GM23338 (cell line): ENCODE measurements at regions not wholly inside any gene's neighbourhood (a gene's known extent, or its start where the extent isn't known, plus 50 kb on each side); places are given as distances from the start of the nearest gene placed in this dataset.
"Not testable (repeated sequence)": the region's sequence is repeated elsewhere in the genome, so short reads cannot be mapped to it uniquely, and the experiment has no call there.

Source experiments
- CREB1 ChIP-seq: fragments of 250-450 bp; sonication (Bioruptor Pico); IDR thresholded peaks from 2 replicates; pipeline ENCODE4 v1.5.0; 2020; ENCODE audit warnings: low read depth, mild to moderate bottlenecking, moderate library complexity
- CTCF ChIP-seq, 2 experiments: fragments of 200-600 bp in 1 of 2; sonication (generic) in 1 of 2; conservative IDR thresholded peaks; 2 replicates each; pipeline versions ENCODE4 v1.5.1 to v1.6.1; 2016 to 2017; ENCODE audit warnings: antibody characterized with exemption in 2 of 2, low read depth in 2 of 2, mild to moderate bottlenecking in 2 of 2, moderate library complexity in 1 of 2
- ETS1 ChIP-seq: IDR thresholded peaks from 2 replicates; pipeline ENCODE4 v1.6.1; 2016; ENCODE audit warnings: antibody characterized with exemption
- EZH2 ChIP-seq: fragments of 200-600 bp; sonication (generic); IDR thresholded peaks from one replicate; pipeline ENCODE4 v1.8.0; 2017; ENCODE audit warnings: antibody characterized with exemption, mild to moderate bottlenecking, low read depth; ENCODE audit not compliant: unreplicated experiment
- EZH2phosphoT487 ChIP-seq: fragments of 200-600 bp; sonication (generic); IDR thresholded peaks from one replicate; pipeline ENCODE4 v1.8.1; 2018; ENCODE audit warnings: antibody characterized with exemption; ENCODE audit not compliant: unreplicated experiment
- JUNB ChIP-seq: IDR thresholded peaks from one replicate; pipeline ENCODE4 v1.6.1; 2016; ENCODE audit warnings: antibody characterized with exemption; ENCODE audit not compliant: unreplicated experiment
- NANOG ChIP-seq: IDR thresholded peaks from 2 replicates; pipeline ENCODE4 v1.6.1; 2016; ENCODE audit warnings: antibody characterized with exemption, borderline replicate concordance
- POLR2AphosphoS5 ChIP-seq: IDR thresholded peaks from 2 replicates; pipeline ENCODE4 v1.6.1; 2016; ENCODE audit warnings: antibody characterized with exemption, low read depth
- REST ChIP-seq: IDR thresholded peaks from one replicate; pipeline ENCODE4 v1.6.1; 2018; ENCODE audit warnings: antibody characterized with exemption; ENCODE audit not compliant: unreplicated experiment
- STAT1 ChIP-seq: IDR thresholded peaks from one replicate; pipeline ENCODE4 v1.6.1; 2016; ENCODE audit warnings: antibody characterized with exemption; ENCODE audit not compliant: unreplicated experiment
- ZNF114 ChIP-seq: fragments of 250-450 bp; sonication (Bioruptor Pico); IDR thresholded peaks from 2 replicates; pipeline ENCODE4 v1.5.0; 2020; ENCODE audit warnings: mild to moderate bottlenecking, moderate library complexity
- ZNF331 ChIP-seq: fragments of 250-450 bp; sonication (Bioruptor Pico); IDR thresholded peaks from 2 replicates; pipeline ENCODE4 v1.5.0; 2020; ENCODE audit warnings: low read depth, mild to moderate bottlenecking, moderate library complexity
- ZNF462 ChIP-seq: fragments of 250-450 bp; sonication (Bioruptor Pico); IDR thresholded peaks from 2 replicates; pipeline ENCODE4 v1.5.0; 2020; ENCODE audit warnings: mild to moderate bottlenecking, moderate library complexity

GRCh38 chr21:5697733-5698560, 4823.4 kb upstream of the TPTE start:
- TF ChIP-seq ZNF331 (CRISPR knock-in tag); REST; EZH2phosphoT487; CTCF (conservative IDR thresholded peaks at IDR 0.05; ENCODE audit: low read depth in 2 of 2); EZH2; NANOG; CREB1 (CRISPR knock-in tag); POLR2AphosphoS5; ETS1; JUNB; STAT1; ZNF114; ZNF462 (CRISPR knock-in tag): not testable (repeated sequence)
